ENCODE measurements at regions not wholly inside any gene's neighbourhood (a gene's known extent, or its start where the extent isn't known, plus 50 kb on each side); places are given as distances from the start of the nearest gene placed in this dataset.

DNA sequence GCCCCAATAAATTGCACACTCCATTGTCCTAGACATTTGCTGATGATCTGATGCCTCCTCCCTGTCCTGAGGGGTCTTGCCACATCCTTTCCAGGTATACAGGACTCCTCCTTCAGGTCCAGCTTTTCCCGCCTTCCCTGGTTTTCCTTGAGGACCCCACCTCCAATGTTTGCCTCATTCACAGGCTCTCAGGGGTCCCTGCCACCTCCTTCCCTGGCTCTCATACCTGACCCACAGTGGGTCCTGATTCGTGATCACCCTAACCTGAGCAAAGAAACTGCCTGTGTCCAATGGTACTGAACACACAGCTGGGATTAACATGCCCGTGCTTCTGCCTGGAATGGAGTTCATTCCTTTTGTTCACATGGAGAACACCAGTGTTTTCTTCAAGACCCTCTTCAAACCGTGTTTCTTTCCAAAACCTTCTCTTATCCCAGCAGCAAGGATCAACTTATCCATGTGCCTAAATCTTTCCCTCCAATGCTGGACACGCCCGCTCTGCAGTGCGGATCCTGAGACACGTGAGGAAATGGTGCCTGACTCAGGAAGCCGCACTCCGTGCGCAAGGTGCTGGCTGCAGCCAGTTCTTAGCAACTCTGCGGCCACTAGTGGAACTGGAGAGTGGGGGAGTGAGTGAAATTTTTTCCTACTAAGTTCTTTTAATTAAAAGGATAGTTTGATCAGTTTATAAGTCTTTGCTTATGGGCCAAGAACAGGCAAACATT is 354.6 kb upstream of the SHH start:
- TF ChIP-seq SKI (IDR thresholded peaks at IDR 0.05; ENCODE audit: partially characterized antibody) (no peak), ZNF317 (CRISPR knock-in tag; IDR thresholded peaks at IDR 0.05) (no peak), ZSCAN29 (CRISPR knock-in tag; conservative IDR thresholded peaks at IDR 0.05) (no peak), POLR2A (IDR thresholded peaks at IDR 0.05; ENCODE audit: insufficient read depth in 1 of 2, low read depth in 2 of 2, low read length in 2 of 2) (no peak), ZNF337 (CRISPR knock-in tag; IDR thresholded peaks at IDR 0.05; ENCODE audit: borderline replicate concordance, low read depth) (no peak), ZNF292 (CRISPR knock-in tag; IDR thresholded peaks at IDR 0.05; ENCODE audit: borderline replicate concordance, low read depth) (no peak), CHCHD3 (CRISPR knock-in tag; IDR thresholded peaks at IDR 0.05) (no peak), MXD4 (CRISPR knock-in tag; IDR thresholded peaks at IDR 0.05) (no peak), ZFP41 (CRISPR knock-in tag; IDR thresholded peaks at IDR 0.05; ENCODE audit: borderline replicate concordance) (no peak), MAFF (IDR thresholded peaks at IDR 0.05; ENCODE audit: low read depth, low read length) (no peak)
- TF ChIP-seq, protein P1, sequence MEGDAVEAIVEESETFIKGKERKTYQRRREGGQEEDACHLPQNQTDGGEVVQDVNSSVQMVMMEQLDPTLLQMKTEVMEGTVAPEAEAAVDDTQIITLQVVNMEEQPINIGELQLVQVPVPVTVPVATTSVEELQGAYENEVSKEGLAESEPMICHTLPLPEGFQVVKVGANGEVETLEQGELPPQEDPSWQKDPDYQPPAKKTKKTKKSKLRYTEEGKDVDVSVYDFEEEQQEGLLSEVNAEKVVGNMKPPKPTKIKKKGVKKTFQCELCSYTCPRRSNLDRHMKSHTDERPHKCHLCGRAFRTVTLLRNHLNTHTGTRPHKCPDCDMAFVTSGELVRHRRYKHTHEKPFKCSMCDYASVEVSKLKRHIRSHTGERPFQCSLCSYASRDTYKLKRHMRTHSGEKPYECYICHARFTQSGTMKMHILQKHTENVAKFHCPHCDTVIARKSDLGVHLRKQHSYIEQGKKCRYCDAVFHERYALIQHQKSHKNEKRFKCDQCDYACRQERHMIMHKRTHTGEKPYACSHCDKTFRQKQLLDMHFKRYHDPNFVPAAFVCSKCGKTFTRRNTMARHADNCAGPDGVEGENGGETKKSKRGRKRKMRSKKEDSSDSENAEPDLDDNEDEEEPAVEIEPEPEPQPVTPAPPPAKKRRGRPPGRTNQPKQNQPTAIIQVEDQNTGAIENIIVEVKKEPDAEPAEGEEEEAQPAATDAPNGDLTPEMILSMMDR (CRISPR knock-in tag; IDR thresholded peaks at IDR 0.05): no peak
- TF ChIP-seq, protein P2, sequence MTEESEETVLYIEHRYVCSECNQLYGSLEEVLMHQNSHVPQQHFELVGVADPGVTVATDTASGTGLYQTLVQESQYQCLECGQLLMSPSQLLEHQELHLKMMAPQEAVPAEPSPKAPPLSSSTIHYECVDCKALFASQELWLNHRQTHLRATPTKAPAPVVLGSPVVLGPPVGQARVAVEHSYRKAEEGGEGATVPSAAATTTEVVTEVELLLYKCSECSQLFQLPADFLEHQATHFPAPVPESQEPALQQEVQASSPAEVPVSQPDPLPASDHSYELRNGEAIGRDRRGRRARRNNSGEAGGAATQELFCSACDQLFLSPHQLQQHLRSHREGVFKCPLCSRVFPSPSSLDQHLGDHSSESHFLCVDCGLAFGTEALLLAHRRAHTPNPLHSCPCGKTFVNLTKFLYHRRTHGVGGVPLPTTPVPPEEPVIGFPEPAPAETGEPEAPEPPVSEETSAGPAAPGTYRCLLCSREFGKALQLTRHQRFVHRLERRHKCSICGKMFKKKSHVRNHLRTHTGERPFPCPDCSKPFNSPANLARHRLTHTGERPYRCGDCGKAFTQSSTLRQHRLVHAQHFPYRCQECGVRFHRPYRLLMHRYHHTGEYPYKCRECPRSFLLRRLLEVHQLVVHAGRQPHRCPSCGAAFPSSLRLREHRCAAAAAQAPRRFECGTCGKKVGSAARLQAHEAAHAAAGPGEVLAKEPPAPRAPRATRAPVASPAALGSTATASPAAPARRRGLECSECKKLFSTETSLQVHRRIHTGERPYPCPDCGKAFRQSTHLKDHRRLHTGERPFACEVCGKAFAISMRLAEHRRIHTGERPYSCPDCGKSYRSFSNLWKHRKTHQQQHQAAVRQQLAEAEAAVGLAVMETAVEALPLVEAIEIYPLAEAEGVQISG (CRISPR knock-in tag; IDR thresholded peaks at IDR 0.05): no peak
- TF ChIP-seq, protein P3, sequence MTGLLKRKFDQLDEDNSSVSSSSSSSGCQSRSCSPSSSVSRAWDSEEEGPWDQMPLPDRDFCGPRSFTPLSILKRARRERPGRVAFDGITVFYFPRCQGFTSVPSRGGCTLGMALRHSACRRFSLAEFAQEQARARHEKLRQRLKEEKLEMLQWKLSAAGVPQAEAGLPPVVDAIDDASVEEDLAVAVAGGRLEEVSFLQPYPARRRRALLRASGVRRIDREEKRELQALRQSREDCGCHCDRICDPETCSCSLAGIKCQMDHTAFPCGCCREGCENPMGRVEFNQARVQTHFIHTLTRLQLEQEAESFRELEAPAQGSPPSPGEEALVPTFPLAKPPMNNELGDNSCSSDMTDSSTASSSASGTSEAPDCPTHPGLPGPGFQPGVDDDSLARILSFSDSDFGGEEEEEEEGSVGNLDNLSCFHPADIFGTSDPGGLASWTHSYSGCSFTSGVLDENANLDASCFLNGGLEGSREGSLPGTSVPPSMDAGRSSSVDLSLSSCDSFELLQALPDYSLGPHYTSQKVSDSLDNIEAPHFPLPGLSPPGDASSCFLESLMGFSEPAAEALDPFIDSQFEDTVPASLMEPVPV (CRISPR knock-in tag; IDR thresholded peaks at IDR 0.05): no peak
- TF ChIP-seq, protein P4, sequence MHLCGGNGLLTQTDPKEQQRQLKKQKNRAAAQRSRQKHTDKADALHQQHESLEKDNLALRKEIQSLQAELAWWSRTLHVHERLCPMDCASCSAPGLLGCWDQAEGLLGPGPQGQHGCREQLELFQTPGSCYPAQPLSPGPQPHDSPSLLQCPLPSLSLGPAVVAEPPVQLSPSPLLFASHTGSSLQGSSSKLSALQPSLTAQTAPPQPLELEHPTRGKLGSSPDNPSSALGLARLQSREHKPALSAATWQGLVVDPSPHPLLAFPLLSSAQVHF (CRISPR knock-in tag; IDR thresholded peaks at IDR 0.05): no peak

Data from HepG2 (cell line).